ENCODE measurements at regions not wholly inside any gene's neighbourhood (a gene's known extent, or its start where the extent isn't known, plus 50 kb on each side); places are given as distances from the start of the nearest gene placed in this dataset.
"Not testable (repeated sequence)": the region's sequence is repeated elsewhere in the genome, so short reads cannot be mapped to it uniquely, and the experiment has no call there.

DNA sequence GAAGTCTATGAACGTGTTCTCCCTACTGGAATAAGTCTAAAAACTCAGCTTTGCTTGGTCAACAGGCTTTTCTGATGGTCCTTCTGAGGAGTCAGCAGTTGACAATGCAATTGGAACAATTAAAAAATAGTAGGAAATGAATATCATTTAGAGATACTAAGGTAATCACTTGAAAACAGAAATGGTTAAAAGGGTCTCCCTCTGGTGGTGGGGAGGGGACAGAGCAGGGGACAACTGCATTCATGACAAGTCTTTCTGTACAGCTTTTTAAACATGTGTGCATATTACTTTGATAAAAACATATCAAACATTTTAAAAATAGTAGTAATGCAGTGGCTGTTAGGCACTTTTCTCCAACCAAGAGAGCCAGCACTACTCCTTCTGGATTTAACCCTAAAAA lies 119.9 kb upstream of the FHIT start:
- Mint-ChIP-seq H3K36me3 (no peaks in the 10 kb centered on the region), H3K4me1 (no peaks in the 10 kb centered on the region), H3K4me3 (no peak overlapping the region), H3K27ac (no peak overlapping the region), H3K9me3 (no peaks in the 10 kb centered on the region), H3K27me3 (no peaks in the 10 kb centered on the region)
- no peaks in the 10 kb centered on the region for H3K4me1 ChIP-seq (ENCODE audit: control insufficient read depth in 1 of 2, extremely low read depth in 1 of 2, insufficient read depth in 2 of 2, low read length in 2 of 2)
- no peak for ATAC-seq (replicated peaks in 1 of 4)
- ChIA-PET CTCF (interaction anchor here in 1 of 2 donors (1.2 kb wide), 1 partner anchor 9 kb away, joined by 6 read pairs; no protein-coding TSS in a partner anchor), POLR2A (no interaction called here)
- no peak overlapping the region for H3K27ac ChIP-seq (ENCODE audit: low read length)
- no peaks in the 10 kb centered on the region for H3K9me3 ChIP-seq
- no peak overlapping the region for H3K4me3 ChIP-seq (ENCODE audit: control insufficient read depth in 1 of 2, extremely low read depth in 1 of 2, low read length in 1 of 2)
- DNase-seq: peak in 3 of 35 experiments; percentile 6 to 20 (median 14)
- no peaks in the 10 kb centered on the region for H3K36me3 ChIP-seq (ENCODE audit: control insufficient read depth in 2 of 2, extremely low read depth in 1 of 2, insufficient read depth in 1 of 2, low read length in 1 of 2)
- peaks cover 0 to 2% of the 10 kb centered on the region in 2 experiments for H3K27me3 ChIP-seq (replicated peaks in 1 of 2; ENCODE audit: control insufficient read depth in 2 of 2, extremely low read depth in 1 of 2, insufficient read depth in 2 of 2, low read length in 1 of 2)
- WGBS (ENCODE audit: insufficient coverage): 50% methylated on average over 1 of the region's 1 CpG

GRCh38 chr3:61372723-61373122 lies 121.5 kb upstream of the FHIT start:
- H3K4me1 Mint-ChIP-seq: no peaks in the 10 kb centered on the region
- ChIA-PET CTCF (no interaction called here), POLR2A (no interaction called here)
- H3K27ac Mint-ChIP-seq: no peak overlapping the region
- H3K27me3 ChIP-seq (replicated peaks in 1 of 2; ENCODE audit: control insufficient read depth in 2 of 2, extremely low read depth in 1 of 2, insufficient read depth in 2 of 2, low read length in 1 of 2): peaks cover 0 to 2% of the 10 kb centered on the region in 2 experiments
- H3K36me3 ChIP-seq (ENCODE audit: control insufficient read depth in 2 of 2, extremely low read depth in 1 of 2, insufficient read depth in 1 of 2, low read length in 1 of 2): no peaks in the 10 kb centered on the region
- H3K27me3 Mint-ChIP-seq: no peaks in the 10 kb centered on the region
- H3K4me3 Mint-ChIP-seq: no peak overlapping the region
- no CpG with 5 or more reads among the region's 1 CpG for WGBS (ENCODE audit: insufficient coverage)
- no peaks in the 10 kb centered on the region for H3K4me1 ChIP-seq (ENCODE audit: control insufficient read depth in 1 of 2, extremely low read depth in 1 of 2, insufficient read depth in 2 of 2, low read length in 2 of 2)
- no peaks in the 10 kb centered on the region for H3K36me3 Mint-ChIP-seq
- no peaks in the 10 kb centered on the region for H3K9me3 ChIP-seq
- H3K27ac ChIP-seq (ENCODE audit: low read length): no peak overlapping the region
- ATAC-seq (replicated peaks in 1 of 4) (no peak), DNase-seq (no peak)
- no peaks in the 10 kb centered on the region for H3K9me3 Mint-ChIP-seq
- no peak overlapping the region for H3K4me3 ChIP-seq (ENCODE audit: control insufficient read depth in 1 of 2, extremely low read depth in 1 of 2, low read length in 1 of 2)

DNA sequence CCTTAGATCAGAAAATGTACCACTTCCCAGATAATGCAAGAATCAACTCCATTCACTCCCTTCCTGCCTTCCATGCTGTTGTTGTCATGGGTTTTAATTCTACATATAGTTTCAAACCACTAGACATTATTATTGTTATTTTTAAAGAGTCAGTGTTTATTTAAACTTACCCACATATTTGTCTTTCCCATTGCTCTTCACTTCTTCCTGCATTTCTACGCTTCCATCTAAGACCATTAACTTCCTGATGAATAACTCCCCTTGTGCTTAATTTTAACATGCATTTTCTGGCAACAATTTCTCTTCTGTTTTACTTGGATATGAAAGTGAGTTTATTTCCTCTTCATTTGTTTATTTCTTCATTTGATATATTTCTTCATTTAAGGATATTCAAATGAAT lies 127.1 kb upstream of the FHIT start:
- H3K36me3 ChIP-seq (ENCODE audit: control insufficient read depth in 2 of 2, extremely low read depth in 1 of 2, insufficient read depth in 1 of 2, low read length in 1 of 2): no peaks in the 10 kb centered on the region
- no peak for DNase-seq
- H3K27me3 Mint-ChIP-seq: peaks cover 6 to 11% of the 10 kb centered on the region in 2 donors

DNA sequence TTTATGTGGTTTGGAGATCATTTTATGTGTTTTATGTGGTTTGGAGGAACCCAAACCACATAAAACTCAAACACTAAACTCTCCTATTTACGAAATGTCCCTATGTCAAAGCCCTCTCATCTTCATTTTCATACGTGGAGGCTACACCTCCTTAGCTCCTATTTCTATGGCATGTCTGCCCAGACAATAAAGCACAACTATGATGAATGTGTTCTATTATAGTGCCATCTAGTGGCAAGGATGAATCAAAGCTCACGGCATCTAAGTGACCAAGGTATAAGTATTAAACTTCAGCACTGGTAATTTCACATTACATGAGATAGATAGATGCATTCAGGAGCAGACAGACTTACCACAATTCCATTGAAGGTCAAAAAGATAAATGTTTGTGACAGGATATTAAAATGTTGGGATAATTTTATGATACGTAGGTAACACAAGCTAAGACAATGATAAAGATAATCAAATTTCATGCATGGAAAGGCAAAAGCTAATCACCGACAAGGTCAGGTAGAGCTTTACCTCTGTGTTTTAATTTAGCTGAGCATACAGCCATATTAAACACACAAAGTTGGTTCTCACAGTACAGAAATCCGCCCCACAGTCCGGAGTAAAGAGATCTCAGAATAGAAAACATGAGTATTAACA lies 130.6 kb upstream of the FHIT start:
- H3K4me3 Mint-ChIP-seq: no peak overlapping the region
- no peak overlapping the region for H3K27ac ChIP-seq (ENCODE audit: low read length)

More for the DNA sequence above, 127.1 kb upstream of the FHIT start:
- Mint-ChIP-seq H3K27ac (no peak overlapping the region), H3K4me3 (no peak overlapping the region), H3K36me3 (no peaks in the 10 kb centered on the region), H3K9me3 (no peaks in the 10 kb centered on the region), H3K4me1 (peaks cover 2 to 6% (median 2%) of the 10 kb centered on the region in 3 donors)
- no peak overlapping the region for H3K4me3 ChIP-seq (ENCODE audit: control insufficient read depth in 1 of 2, extremely low read depth in 1 of 2, low read length in 1 of 2)
- ATAC-seq (replicated peaks in 1 of 4): no peak
- no peak overlapping the region for H3K27ac ChIP-seq (ENCODE audit: low read length)
- WGBS (ENCODE audit: insufficient coverage): no CpG with 5 or more reads among the region's 1 CpG
- ChIA-PET POLR2A (no interaction called here), CTCF (no interaction called here)
- H3K9me3 ChIP-seq: no peaks in the 10 kb centered on the region
- no peaks in the 10 kb centered on the region for H3K4me1 ChIP-seq (ENCODE audit: control insufficient read depth in 1 of 2, extremely low read depth in 1 of 2, insufficient read depth in 2 of 2, low read length in 2 of 2)
- no peaks in the 10 kb centered on the region for H3K27me3 ChIP-seq (replicated peaks in 1 of 2; ENCODE audit: control insufficient read depth in 2 of 2, extremely low read depth in 1 of 2, insufficient read depth in 2 of 2, low read length in 1 of 2)

GRCh38 chr3:61387817-61388216 lies 136.6 kb upstream of the FHIT start:
- CTCF ChIA-PET: no interaction called here
- no peak overlapping the region for H3K27ac ChIP-seq (ENCODE audit: low read length)
- Mint-ChIP-seq H3K9me3 (peaks cover 0 to 14% (median 5%) of the 10 kb centered on the region in 3 donors), H3K27me3 (peaks cover 12 to 23% of the 10 kb centered on the region in 2 donors), H3K36me3 (no peaks in the 10 kb centered on the region), H3K27ac (no peak overlapping the region), H3K4me1 (no peaks in the 10 kb centered on the region), H3K4me3 (no peak overlapping the region)
- H3K36me3 ChIP-seq (ENCODE audit: control insufficient read depth in 2 of 2, extremely low read depth in 1 of 2, insufficient read depth in 1 of 2, low read length in 1 of 2): no peaks in the 10 kb centered on the region
- H3K4me1 ChIP-seq (ENCODE audit: control insufficient read depth in 1 of 2, extremely low read depth in 1 of 2, insufficient read depth in 2 of 2, low read length in 2 of 2): no peaks in the 10 kb centered on the region
- DNase-seq: no peak
- no CpG with 5 or more reads among the region's 3 CpGs for WGBS (ENCODE audit: insufficient coverage)
- no peaks in the 10 kb centered on the region for H3K9me3 ChIP-seq
- no peaks in the 10 kb centered on the region for H3K27me3 ChIP-seq (replicated peaks in 1 of 2; ENCODE audit: control insufficient read depth in 2 of 2, extremely low read depth in 1 of 2, insufficient read depth in 2 of 2, low read length in 1 of 2)
- no peak for ATAC-seq (replicated peaks in 1 of 4)
- H3K4me3 ChIP-seq (ENCODE audit: control insufficient read depth in 1 of 2, extremely low read depth in 1 of 2, low read length in 1 of 2): no peak overlapping the region
- POLR2A ChIA-PET: no interaction called here

More for the DNA sequence above, 130.6 kb upstream of the FHIT start:
- H3K4me1 ChIP-seq (ENCODE audit: control insufficient read depth in 1 of 2, extremely low read depth in 1 of 2, insufficient read depth in 2 of 2, low read length in 2 of 2): no peaks in the 10 kb centered on the region
- DNase-seq: peak in 2 of 35 experiments; percentile 6 to 52
- H3K9me3 ChIP-seq: no peaks in the 10 kb centered on the region
- Mint-ChIP-seq H3K36me3 (no peaks in the 10 kb centered on the region), H3K9me3 (no peaks in the 10 kb centered on the region), H3K27me3 (peaks cover 20 to 23% of the 10 kb centered on the region in 2 donors), H3K4me1 (peaks cover 2 to 6% (median 2%) of the 10 kb centered on the region in 3 donors), H3K27ac (no peak overlapping the region)
- WGBS (ENCODE audit: insufficient coverage): no CpG with 5 or more reads among the region's 7 CpGs
- no peak overlapping the region for H3K4me3 ChIP-seq (ENCODE audit: control insufficient read depth in 1 of 2, extremely low read depth in 1 of 2, low read length in 1 of 2)
- ATAC-seq (replicated peaks in 1 of 4): peak in 3 of 4 experiments; percentile 34 to 58 (median 41)
- ChIA-PET POLR2A (no interaction called here), CTCF (interaction anchor here (0.5 to 1.3 kb wide), 8 partner anchors 14 to 1806 kb away, joined by 3 to 10 read pairs (median 4); no protein-coding TSS in a partner anchor)
- H3K36me3 ChIP-seq (ENCODE audit: control insufficient read depth in 2 of 2, extremely low read depth in 1 of 2, insufficient read depth in 1 of 2, low read length in 1 of 2): no peaks in the 10 kb centered on the region
- H3K27me3 ChIP-seq (replicated peaks in 1 of 2; ENCODE audit: control insufficient read depth in 2 of 2, extremely low read depth in 1 of 2, insufficient read depth in 2 of 2, low read length in 1 of 2): no peaks in the 10 kb centered on the region

- peaks cover 0 to 15% (median 14%) of the 10 kb centered on the region in 3 donors for H3K9me3 Mint-ChIP-seq
Measured at GRCh38 chr3:61393480-61393947, 142.3 kb upstream of the FHIT start.

More at GRCh38 chr3:61393480-61393947, 142.3 kb upstream of the FHIT start:
- POLR2A ChIA-PET: interaction anchor here in 1 of 2 donors (0.7 kb wide), 1 partner anchor 1914 kb away, joined by 3 read pairs; no protein-coding TSS in a partner anchor
- H3K4me1 ChIP-seq (ENCODE audit: control insufficient read depth in 1 of 2, extremely low read depth in 1 of 2, insufficient read depth in 2 of 2, low read length in 2 of 2); H3K27me3 ChIP-seq (replicated peaks in 1 of 2; ENCODE audit: control insufficient read depth in 2 of 2, extremely low read depth in 1 of 2, insufficient read depth in 2 of 2, low read length in 1 of 2); H3K36me3 ChIP-seq (ENCODE audit: control insufficient read depth in 2 of 2, extremely low read depth in 1 of 2, insufficient read depth in 1 of 2, low read length in 1 of 2); DNase-seq; H3K27me3 Mint-ChIP-seq; CTCF ChIA-PET; H3K27ac Mint-ChIP-seq; ATAC-seq (replicated peaks in 1 of 4); H3K9me3 ChIP-seq; H3K4me3 ChIP-seq (ENCODE audit: control insufficient read depth in 1 of 2, extremely low read depth in 1 of 2, low read length in 1 of 2); H3K27ac ChIP-seq (ENCODE audit: low read length); H3K36me3 Mint-ChIP-seq; H3K4me1 Mint-ChIP-seq; H3K4me3 Mint-ChIP-seq: not testable (repeated sequence)
- 95% methylated on average over 12 of the region's 23 CpGs for WGBS (ENCODE audit: insufficient coverage)
